K562 (cell line): ENCODE measurements at regions not wholly inside any gene's neighbourhood (a gene's known extent, or its start where the extent isn't known, plus 50 kb on each side); places are given as distances from the start of the nearest gene placed in this dataset.

Experiments
- ATAC-seq: fragments of 200-7000 bp; cut with Tn5 transposase; 3 replicates; pipeline ENCODE4 v1.9.1; 2020; ENCODE audit warnings: moderate library complexity
- BruUV-seq: library from RNA; stranded (reverse); fragments of 400-500 nt; replicated peaks from 2 replicates; lab custom pipeline; 2021; lab: Mats Ljungman, UMichigan
- CTCF ChIA-PET: fragments of 300-600 bp; formaldehyde crosslinking; extraction: SDS; loops from one replicate; lab custom pipeline; 2021; ENCODE audit warnings: low intra/inter-chr PET ratio; lab: Yijun Ruan, JAX
- POLR2A ChIA-PET: fragments of 300-600, 350-650 bp; sonication (Branson Sonifier 250); formaldehyde crosslinking; extraction: SDS; loops from one replicate; lab custom pipeline; 2021; ENCODE audit warnings: antibody characterized with exemption, inconsistent platforms; lab: Yijun Ruan, JAX
- DNase-seq, 4 experiments: peaks; one replicate each; pipeline versions ENCODE4 v3.0.0 to v3.0.0-alpha.2; 2011 to 2018; ENCODE audit warnings: low spot score in 3 of 4, mixed read lengths in 3 of 4; ENCODE audit errors: extremely low read depth in 1 of 4
- FAIRE-seq: peaks from 2 replicates; lab custom pipeline; 2011; peaks lifted over from hg19 to GRCh38; lab: Jason Lieb, UNC
- H2AFZ ChIP-seq: 2 replicates; pipeline ENCODE4 v1.6.0; 2011; ENCODE audit warnings: low read depth, low read length, control low read depth, inconsistent platforms
- H3K27ac ChIP-seq: fragments of 200-600 bp; 3 replicates; pipeline ENCODE4 v1.8.0; 2011; ENCODE audit warnings: low read depth, mild to moderate bottlenecking, control low read depth, inconsistent platforms, low read length, moderate library complexity, mixed read lengths; ENCODE audit errors: extremely low read depth
- H3K27me3 ChIP-seq, 2 experiments: fragments of 300-600 bp in 1 of 2; 2 replicates in 1 of 2; 3 replicates in 1 of 2; pipeline versions ENCODE4 v1.6.0 to v1.8.0; 2011; ENCODE audit warnings: inconsistent platforms in 2 of 2, low read length in 2 of 2, mild to moderate bottlenecking in 1 of 2, mixed read lengths in 1 of 2, moderate library complexity in 1 of 2; ENCODE audit not compliant: control insufficient read depth in 2 of 2, insufficient read depth in 2 of 2
- H3K36me3 ChIP-seq: fragments of 300-600 bp; 3 replicates; pipeline ENCODE4 v1.8.0; 2011; ENCODE audit warnings: mild to moderate bottlenecking, low read length, inconsistent platforms; ENCODE audit not compliant: control insufficient read depth, insufficient read depth
- H3K4me1 ChIP-seq, 2 experiments: fragments of 200-600 bp in 1 of 2; replicated peaks in 1 of 2; 2 replicates in 1 of 2; 3 replicates in 1 of 2; pipeline versions ENCODE4 v1.5.1 to v1.8.0; 2011; ENCODE audit warnings: inconsistent platforms in 2 of 2, low read length in 2 of 2, mild to moderate bottlenecking in 1 of 2, mixed read lengths in 1 of 2, moderate library complexity in 1 of 2; ENCODE audit not compliant: control insufficient read depth in 2 of 2, insufficient read depth in 2 of 2
- H3K4me2 ChIP-seq: 2 replicates; pipeline ENCODE4 v1.6.1; 2011; ENCODE audit warnings: low read length, control low read depth, inconsistent platforms, mixed read lengths; ENCODE audit not compliant: insufficient read depth
- H3K4me3 ChIP-seq: fragments of 200-600 bp; sonication (generic), shearing (Covaris generic); 2 replicates; pipeline ENCODE4 v1.5.1; 2016; ENCODE audit warnings: control low read depth, inconsistent platforms
- H3K79me2 ChIP-seq: fragments of 200-600 bp; 3 replicates; pipeline ENCODE4 v1.8.0; 2011; ENCODE audit warnings: low read length, inconsistent platforms; ENCODE audit not compliant: control insufficient read depth, insufficient read depth
- H3K9ac ChIP-seq, 2 experiments: 2 replicates each; pipeline versions ENCODE4 v1.6.0 to v1.6.1; 2011; ENCODE audit warnings: low read depth in 2 of 2, low read length in 2 of 2, control low read depth in 1 of 2, inconsistent platforms in 1 of 2, mild to moderate bottlenecking in 1 of 2, mixed read lengths in 1 of 2; ENCODE audit not compliant: insufficient read depth in 1 of 2
- H3K9me1 ChIP-seq: one replicate; pipeline ENCODE4 v1.6.0; 2011; ENCODE audit warnings: inconsistent platforms, mild to moderate bottlenecking, low read length, moderate library complexity; ENCODE audit not compliant: control insufficient read depth, insufficient read depth
- H3K9me3 ChIP-seq: replicated peaks from 2 replicates; pipeline ENCODE4 v1.5.1; 2011; ENCODE audit warnings: low read depth, low read length, inconsistent platforms; ENCODE audit not compliant: control insufficient read depth, insufficient read depth
- H4K20me1 ChIP-seq: replicated peaks from 2 replicates; pipeline ENCODE4 v1.6.1; 2011; ENCODE audit warnings: low read length, inconsistent platforms, mixed read lengths; ENCODE audit not compliant: control insufficient read depth, insufficient read depth
- EP400 ChIP-seq: fragments of 450-650 bp; IDR thresholded peaks from 2 replicates; pipeline ENCODE4 v1.6.1; 2017; ENCODE audit warnings: antibody characterized with exemption, mild to moderate bottlenecking, moderate library complexity
- GATA2 ChIP-seq: sonication (generic); formaldehyde crosslinking; IDR thresholded peaks from 2 replicates; pipeline ENCODE4 v1.4.0; 2020; ENCODE audit warnings: mild to moderate bottlenecking, missing genetic modification reagents
- MYBL2 ChIP-seq, 2 experiments: fragments of 450-650 bp in 1 of 2; sonication (generic) in 1 of 2; formaldehyde crosslinking in 1 of 2; IDR thresholded peaks; 2 replicates each; pipeline versions ENCODE4 v1.6.1 to v1.8.1; 2017 to 2022; ENCODE audit warnings: borderline replicate concordance in 1 of 2, inconsistent platforms in 1 of 2, low read depth in 1 of 2, mild to moderate bottlenecking in 1 of 2, missing genetic modification reagents in 1 of 2, moderate library complexity in 1 of 2
- NR2C2 ChIP-seq, 2 experiments: fragments of 200-800 bp in 1 of 2; sonication (Bioruptor generic) in 1 of 2; sonication (generic) in 1 of 2; formaldehyde crosslinking in 1 of 2; IDR thresholded peaks; 2 replicates each; pipeline versions ENCODE4 v1.6.1 to v1.8.0; 2016 to 2022; ENCODE audit warnings: mild to moderate bottlenecking in 1 of 2, missing compliant biosample characterization in 1 of 2, missing genetic modification characterization in 1 of 2, missing genetic modification reagents in 1 of 2
- SUPT5H ChIP-seq: fragments of 450-650 bp; IDR thresholded peaks from 2 replicates; pipeline ENCODE4 v1.6.1; 2016
- TGIF2 ChIP-seq: sonication (generic); formaldehyde crosslinking; IDR thresholded peaks from 2 replicates; pipeline ENCODE4 v1.8.1; 2022; ENCODE audit warnings: mild to moderate bottlenecking, missing genetic modification reagents, moderate library complexity
- TRIM24 ChIP-seq, 2 experiments: fragments of 450-650 bp; IDR thresholded peaks; 2 replicates each; pipeline ENCODE4 v1.6.1; 2016
- WGBS: fragments of 100-300 bp; shearing (Covaris generic); methylation state at CpG from one replicate; pipeline ENCODE4 v1.1.6; 2016; ENCODE audit warnings: low coverage, mixed read lengths; ENCODE audit not compliant: insufficient coverage; ENCODE audit errors: missing lambda C conversion rate; 5-methylcytosine and 5-hydroxymethylcytosine counted together
- in situ Hi-C: fragments of 300-500 bp; cut with MboI; formaldehyde crosslinking; loops from 4 replicates; pipeline ENCODE4 v1.15.0; 2018; ENCODE audit warnings: inconsistent platforms, mixed read lengths
- intact Hi-C: fragments of 100-400 bp; cut with micrococcal nuclease; formaldehyde crosslinking; loops from 2 replicates; pipeline ENCODE4 v1.14.2; 2022
- TF ChIP-seq, protein P1 (sequence below): fragments of 450-650 bp; IDR thresholded peaks from 2 replicates; pipeline ENCODE4 v1.6.1; 2016; ENCODE audit warnings: low read depth, mild to moderate bottlenecking, moderate library complexity
- TF ChIP-seq, protein P2 (sequence below): fragments of 450-650 bp; formaldehyde crosslinking; IDR thresholded peaks from 2 replicates; pipeline ENCODE4 v1.4.0; 2022; ENCODE audit warnings: mild to moderate bottlenecking, moderate library complexity
- TF ChIP-seq, protein P3 (sequence below): fragments of 450-650 bp; formaldehyde crosslinking; IDR thresholded peaks from 2 replicates; pipeline ENCODE4 v1.4.0; 2020; ENCODE audit warnings: mild to moderate bottlenecking, moderate library complexity
- TF ChIP-seq, protein P4 (sequence below), 2 experiments: fragments of 450-650 bp; IDR thresholded peaks; 2 replicates each; pipeline ENCODE4 v1.6.1; 2018; ENCODE audit warnings: mild to moderate bottlenecking in 2 of 2, low read depth in 1 of 2; ENCODE audit not compliant: partially characterized antibody in 2 of 2
- TF ChIP-seq, protein P5 (sequence below): sonication (generic); formaldehyde crosslinking; IDR thresholded peaks from 2 replicates; pipeline ENCODE4 v1.5.0; 2020; ENCODE audit warnings: missing genetic modification reagents

DNA sequence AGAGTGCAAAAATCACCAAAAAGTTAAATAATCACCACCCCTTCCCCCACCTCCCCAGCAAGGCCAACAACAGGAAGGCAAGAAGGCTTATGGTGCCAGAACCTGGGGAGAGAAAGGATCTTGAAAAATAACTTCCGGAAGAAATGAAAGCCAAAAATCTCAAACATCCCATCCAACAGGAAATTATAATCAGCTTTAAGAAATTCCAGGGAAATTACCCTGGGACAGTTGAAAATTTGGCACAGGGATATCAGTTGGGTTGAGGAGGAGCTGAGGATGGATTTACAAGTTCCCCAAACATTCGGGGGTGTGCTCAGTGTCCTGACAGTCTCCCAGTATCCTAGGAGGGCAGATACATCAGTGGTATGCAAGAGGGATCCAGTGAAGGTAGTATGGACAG is 82.7 kb downstream of the POLR2M start (continued):
- TF ChIP-seq, protein P1, sequence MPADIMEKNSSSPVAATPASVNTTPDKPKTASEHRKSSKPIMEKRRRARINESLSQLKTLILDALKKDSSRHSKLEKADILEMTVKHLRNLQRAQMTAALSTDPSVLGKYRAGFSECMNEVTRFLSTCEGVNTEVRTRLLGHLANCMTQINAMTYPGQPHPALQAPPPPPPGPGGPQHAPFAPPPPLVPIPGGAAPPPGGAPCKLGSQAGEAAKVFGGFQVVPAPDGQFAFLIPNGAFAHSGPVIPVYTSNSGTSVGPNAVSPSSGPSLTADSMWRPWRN: no peak
- TF ChIP-seq SUPT5H: no peak
- TF ChIP-seq, protein P2, sequence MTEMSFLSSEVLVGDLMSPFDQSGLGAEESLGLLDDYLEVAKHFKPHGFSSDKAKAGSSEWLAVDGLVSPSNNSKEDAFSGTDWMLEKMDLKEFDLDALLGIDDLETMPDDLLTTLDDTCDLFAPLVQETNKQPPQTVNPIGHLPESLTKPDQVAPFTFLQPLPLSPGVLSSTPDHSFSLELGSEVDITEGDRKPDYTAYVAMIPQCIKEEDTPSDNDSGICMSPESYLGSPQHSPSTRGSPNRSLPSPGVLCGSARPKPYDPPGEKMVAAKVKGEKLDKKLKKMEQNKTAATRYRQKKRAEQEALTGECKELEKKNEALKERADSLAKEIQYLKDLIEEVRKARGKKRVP: no peak
- no peak for TF ChIP-seq TGIF2
- TF ChIP-seq MYBL2 (IDR thresholded peaks at IDR 0.05; ENCODE audit: low read depth): no peak
- TF ChIP-seq MYBL2 (CRISPR knock-in tag; IDR thresholded peaks at IDR 0.05; ENCODE audit: borderline replicate concordance): no peak
- no peak for TF ChIP-seq TRIM24 (IDR thresholded peaks at IDR 0.05)

DNA sequence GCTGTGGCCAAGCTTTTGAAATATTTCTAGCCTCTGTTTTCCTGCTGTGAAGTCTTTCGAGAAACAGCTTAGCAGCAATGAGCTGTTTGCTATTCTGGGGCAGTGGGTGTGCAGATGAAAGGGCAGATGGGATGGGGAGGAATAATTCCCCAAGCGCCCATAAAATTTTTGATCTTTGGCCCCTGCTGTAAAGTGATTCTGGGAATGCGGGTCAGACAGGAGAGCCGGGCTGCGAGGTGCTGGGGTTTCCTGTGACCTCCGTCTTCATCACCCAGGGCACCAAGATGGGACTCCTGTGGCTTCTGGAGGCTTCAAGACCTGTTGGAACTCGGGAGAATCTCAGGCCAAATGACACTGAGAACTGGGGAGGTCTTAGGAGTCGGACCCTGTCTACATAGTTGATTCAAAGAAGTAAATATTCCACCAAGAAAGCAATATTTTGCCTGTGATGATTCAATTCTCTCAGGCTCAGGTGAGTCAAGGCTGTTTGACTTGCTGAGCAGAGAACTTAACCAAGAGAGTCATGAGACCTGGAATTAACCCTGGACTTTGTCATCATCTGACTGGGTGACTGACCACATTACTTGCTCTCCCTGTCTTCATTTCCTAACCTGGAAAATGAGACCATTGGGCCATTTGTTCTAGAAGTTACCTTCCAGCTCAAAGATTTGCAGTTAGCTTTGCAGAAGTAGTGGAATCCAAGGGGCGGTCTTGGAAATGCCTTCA is 86.4 kb downstream of the POLR2M start:
- no peak for ATAC-seq
- Histone ChIP-seq H3K4me1 (no peaks in the 10 kb centered on the region), H3K79me2 (no peaks in the 10 kb centered on the region), H3K27me3 (peaks cover 31 to 40% of the 10 kb centered on the region in 2 experiments; a peak in 4 of 5 replicates), H3K9me3 (no peaks in the 10 kb centered on the region), H3K9me1 (no peaks in the 10 kb centered on the region), H3K4me3 (no peak overlapping the region), H3K27ac (no peak overlapping the region), H3K4me2 (no peak overlapping the region), H2AFZ (no peak overlapping the region), H4K20me1 (no peaks in the 10 kb centered on the region), H3K36me3 (no peaks in the 10 kb centered on the region), H3K9ac (no peak overlapping the region)
- no peak for TF ChIP-seq NR2C2 (CRISPR knock-in tag; IDR thresholded peaks at IDR 0.05)
- no peak for TF ChIP-seq NR2C2 (tag; IDR thresholded peaks at IDR 0.05)
- no peak for TF ChIP-seq EP400
- TF ChIP-seq, protein P3, sequence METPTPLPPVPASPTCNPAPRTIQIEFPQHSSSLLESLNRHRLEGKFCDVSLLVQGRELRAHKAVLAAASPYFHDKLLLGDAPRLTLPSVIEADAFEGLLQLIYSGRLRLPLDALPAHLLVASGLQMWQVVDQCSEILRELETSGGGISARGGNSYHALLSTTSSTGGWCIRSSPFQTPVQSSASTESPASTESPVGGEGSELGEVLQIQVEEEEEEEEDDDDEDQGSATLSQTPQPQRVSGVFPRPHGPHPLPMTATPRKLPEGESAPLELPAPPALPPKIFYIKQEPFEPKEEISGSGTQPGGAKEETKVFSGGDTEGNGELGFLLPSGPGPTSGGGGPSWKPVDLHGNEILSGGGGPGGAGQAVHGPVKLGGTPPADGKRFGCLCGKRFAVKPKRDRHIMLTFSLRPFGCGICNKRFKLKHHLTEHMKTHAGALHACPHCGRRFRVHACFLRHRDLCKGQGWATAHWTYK (CRISPR knock-in tag): no peak
- TF ChIP-seq GATA2 (CRISPR knock-in tag): no peak
- TF ChIP-seq, protein P4, sequence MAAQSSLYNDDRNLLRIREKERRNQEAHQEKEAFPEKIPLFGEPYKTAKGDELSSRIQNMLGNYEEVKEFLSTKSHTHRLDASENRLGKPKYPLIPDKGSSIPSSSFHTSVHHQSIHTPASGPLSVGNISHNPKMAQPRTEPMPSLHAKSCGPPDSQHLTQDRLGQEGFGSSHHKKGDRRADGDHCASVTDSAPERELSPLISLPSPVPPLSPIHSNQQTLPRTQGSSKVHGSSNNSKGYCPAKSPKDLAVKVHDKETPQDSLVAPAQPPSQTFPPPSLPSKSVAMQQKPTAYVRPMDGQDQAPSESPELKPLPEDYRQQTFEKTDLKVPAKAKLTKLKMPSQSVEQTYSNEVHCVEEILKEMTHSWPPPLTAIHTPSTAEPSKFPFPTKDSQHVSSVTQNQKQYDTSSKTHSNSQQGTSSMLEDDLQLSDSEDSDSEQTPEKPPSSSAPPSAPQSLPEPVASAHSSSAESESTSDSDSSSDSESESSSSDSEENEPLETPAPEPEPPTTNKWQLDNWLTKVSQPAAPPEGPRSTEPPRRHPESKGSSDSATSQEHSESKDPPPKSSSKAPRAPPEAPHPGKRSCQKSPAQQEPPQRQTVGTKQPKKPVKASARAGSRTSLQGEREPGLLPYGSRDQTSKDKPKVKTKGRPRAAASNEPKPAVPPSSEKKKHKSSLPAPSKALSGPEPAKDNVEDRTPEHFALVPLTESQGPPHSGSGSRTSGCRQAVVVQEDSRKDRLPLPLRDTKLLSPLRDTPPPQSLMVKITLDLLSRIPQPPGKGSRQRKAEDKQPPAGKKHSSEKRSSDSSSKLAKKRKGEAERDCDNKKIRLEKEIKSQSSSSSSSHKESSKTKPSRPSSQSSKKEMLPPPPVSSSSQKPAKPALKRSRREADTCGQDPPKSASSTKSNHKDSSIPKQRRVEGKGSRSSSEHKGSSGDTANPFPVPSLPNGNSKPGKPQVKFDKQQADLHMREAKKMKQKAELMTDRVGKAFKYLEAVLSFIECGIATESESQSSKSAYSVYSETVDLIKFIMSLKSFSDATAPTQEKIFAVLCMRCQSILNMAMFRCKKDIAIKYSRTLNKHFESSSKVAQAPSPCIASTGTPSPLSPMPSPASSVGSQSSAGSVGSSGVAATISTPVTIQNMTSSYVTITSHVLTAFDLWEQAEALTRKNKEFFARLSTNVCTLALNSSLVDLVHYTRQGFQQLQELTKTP (IDR thresholded peaks at IDR 0.05; ENCODE audit: low read depth in 1 of 2, partially characterized antibody in 2 of 2): no peak
- TF ChIP-seq, protein P5, sequence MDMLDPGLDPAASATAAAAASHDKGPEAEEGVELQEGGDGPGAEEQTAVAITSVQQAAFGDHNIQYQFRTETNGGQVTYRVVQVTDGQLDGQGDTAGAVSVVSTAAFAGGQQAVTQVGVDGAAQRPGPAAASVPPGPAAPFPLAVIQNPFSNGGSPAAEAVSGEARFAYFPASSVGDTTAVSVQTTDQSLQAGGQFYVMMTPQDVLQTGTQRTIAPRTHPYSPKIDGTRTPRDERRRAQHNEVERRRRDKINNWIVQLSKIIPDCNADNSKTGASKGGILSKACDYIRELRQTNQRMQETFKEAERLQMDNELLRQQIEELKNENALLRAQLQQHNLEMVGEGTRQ (CRISPR knock-in tag): no peak
- intact Hi-C loops (no loop called here), in situ Hi-C loops (no loop called here)
- POLR2A ChIA-PET: interaction anchor here (0.6 to 0.7 kb wide), 2 partner anchors 316 to 1625 kb away, joined by 3 read pairs; no protein-coding TSS in a partner anchor
- no TSS peak for BruUV-seq
- no peak for DNase-seq
- FAIRE-seq: no peak
- WGBS: 2% methylated on average over 9 of the region's 9 CpGs
- CTCF ChIA-PET: no interaction called here
